ENCODE measurements at regions not wholly inside any gene's neighbourhood (a gene's known extent, or its start where the extent isn't known, plus 50 kb on each side); places are given as distances from the start of the nearest gene placed in this dataset.
"Not testable (repeated sequence)": the region's sequence is repeated elsewhere in the genome, so short reads cannot be mapped to it uniquely, and the experiment has no call there.

DNA sequence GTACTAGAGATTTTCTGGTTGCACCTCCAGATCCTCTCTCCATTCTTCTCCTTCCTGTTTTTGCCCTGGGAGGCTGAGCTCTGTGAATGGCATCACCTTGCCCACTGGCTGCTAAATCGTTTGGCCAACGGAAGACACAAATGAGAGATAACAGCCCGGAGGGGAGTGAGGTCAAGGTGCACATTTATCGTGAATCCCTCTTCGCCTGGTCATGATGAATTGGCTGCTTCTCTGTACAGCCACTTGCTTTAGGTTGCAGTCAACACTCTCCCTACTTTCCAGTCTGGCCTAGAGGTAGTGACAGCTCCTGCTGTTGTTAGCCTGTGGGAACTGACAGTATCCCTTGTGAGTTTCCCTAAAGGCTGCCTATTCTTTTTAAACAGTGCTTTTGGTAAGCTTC, 85.4 kb upstream of the CHCHD3 start:
- no peaks in the 10 kb centered on the region for H3K36me3 Mint-ChIP-seq (ENCODE audit: insufficient read depth in 2 of 2)
- no peaks in the 10 kb centered on the region for H3K4me1 Mint-ChIP-seq (ENCODE audit: low read depth)
- ATAC-seq (replicated peaks in 1 of 2) = no peak

DNA sequence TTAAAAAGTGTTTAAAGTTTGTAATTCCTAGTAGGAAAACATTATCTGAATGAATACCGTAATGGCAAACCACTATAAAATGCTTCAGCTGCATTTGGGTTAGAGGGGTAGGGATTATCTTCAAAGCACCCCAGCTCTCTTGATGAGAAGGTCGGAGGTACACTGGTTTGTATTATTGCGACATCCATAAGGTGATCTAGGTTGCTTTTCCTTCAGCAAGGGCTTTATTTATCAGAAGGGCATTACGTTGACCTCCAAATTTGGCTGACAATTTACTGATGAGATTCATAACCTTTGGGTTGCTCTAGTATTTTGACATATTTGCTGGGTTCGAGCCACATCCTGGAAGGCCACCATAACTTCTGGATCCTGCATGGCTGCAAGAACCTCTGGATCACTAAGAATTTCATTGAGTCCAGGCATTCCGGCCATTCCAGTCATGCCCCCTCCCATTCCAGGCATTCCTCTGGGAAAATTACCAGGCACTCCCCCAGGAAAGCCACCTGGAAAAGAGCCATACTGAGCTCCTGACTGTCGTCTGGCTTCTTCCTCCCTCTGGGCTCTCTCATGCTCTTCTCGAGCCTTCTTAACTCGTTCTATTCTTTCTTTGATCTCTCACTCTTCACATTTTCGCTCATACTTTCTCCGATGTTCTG, 83.6 kb upstream of the EXOC4 start:
- H3K36me3 Mint-ChIP-seq (ENCODE audit: insufficient read depth in 2 of 2); H3K9me3 Mint-ChIP-seq; ATAC-seq (replicated peaks in 1 of 2); H3K4me1 Mint-ChIP-seq (ENCODE audit: low read depth); DNase-seq; H3K27ac Mint-ChIP-seq; H3K4me3 Mint-ChIP-seq: not testable (repeated sequence)
- H3K27me3 Mint-ChIP-seq (ENCODE audit: low read depth) = peaks cover 17% of the 10 kb centered on the region

More for the DNA sequence above, 85.4 kb upstream of the CHCHD3 start:
- no peaks in the 10 kb centered on the region for H3K9me3 Mint-ChIP-seq
- H3K27me3 Mint-ChIP-seq (ENCODE audit: low read depth) = peaks cover 30% of the 10 kb centered on the region
- no peak for DNase-seq
- H3K27ac Mint-ChIP-seq = no peak overlapping the region
- H3K4me3 Mint-ChIP-seq = no peak overlapping the region

DNA sequence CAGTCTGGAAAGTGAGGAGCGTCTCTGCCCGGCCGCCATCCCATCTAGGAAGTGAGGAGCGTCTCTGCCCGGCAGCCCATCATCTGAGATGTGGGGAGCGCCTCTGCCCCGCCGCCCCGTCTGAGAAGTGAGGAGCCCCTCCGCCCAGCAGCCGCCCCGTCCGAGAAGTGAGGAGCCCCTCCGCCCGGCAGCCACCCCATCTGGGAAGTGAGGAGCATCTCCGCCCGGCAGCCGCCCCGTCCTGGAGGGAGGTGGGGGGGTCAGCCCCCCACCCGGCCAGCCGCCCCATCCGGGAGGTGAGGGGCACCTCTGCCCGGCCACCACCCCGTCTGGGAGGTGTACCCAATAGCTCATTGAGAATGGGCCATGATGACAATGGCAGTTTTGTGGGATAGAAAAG, 75.4 kb upstream of the EXOC4 start:
- H3K4me1 Mint-ChIP-seq (ENCODE audit: low read depth); H3K36me3 Mint-ChIP-seq (ENCODE audit: insufficient read depth in 2 of 2); ATAC-seq (replicated peaks in 1 of 2); H3K9me3 Mint-ChIP-seq; H3K27me3 Mint-ChIP-seq (ENCODE audit: low read depth); H3K4me3 Mint-ChIP-seq; H3K27ac Mint-ChIP-seq; DNase-seq: not testable (repeated sequence)

DNA sequence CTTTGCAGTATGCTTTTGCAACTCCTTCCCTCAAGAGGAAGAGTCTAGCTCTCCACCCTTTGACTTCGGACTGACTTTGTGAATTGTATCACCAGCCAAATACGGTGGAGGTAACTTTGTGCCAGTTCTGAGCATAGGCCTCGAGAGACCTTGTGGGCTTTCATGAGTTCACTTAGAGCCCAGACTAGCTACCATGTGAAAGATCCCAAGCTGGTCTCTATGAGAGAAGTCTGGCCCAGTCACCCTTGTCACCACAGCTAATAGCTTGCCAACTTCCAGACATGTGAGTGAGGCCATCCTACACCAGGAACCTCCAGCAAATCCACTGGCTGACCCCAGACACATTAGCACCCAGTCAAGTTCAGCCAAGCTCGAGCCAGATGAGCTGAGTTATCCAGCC, 72.2 kb upstream of the EXOC4 start:
- H3K4me1 Mint-ChIP-seq (ENCODE audit: low read depth) = no peaks in the 10 kb centered on the region
- DNase-seq (no peak), ATAC-seq (replicated peaks in 1 of 2) (no peak)
- no peak overlapping the region for H3K27ac Mint-ChIP-seq
- H3K27me3 Mint-ChIP-seq (ENCODE audit: low read depth) = no peaks in the 10 kb centered on the region
- H3K36me3 Mint-ChIP-seq (ENCODE audit: insufficient read depth in 2 of 2) = no peaks in the 10 kb centered on the region
- H3K9me3 Mint-ChIP-seq = no peaks in the 10 kb centered on the region
- H3K4me3 Mint-ChIP-seq = no peak overlapping the region

DNA sequence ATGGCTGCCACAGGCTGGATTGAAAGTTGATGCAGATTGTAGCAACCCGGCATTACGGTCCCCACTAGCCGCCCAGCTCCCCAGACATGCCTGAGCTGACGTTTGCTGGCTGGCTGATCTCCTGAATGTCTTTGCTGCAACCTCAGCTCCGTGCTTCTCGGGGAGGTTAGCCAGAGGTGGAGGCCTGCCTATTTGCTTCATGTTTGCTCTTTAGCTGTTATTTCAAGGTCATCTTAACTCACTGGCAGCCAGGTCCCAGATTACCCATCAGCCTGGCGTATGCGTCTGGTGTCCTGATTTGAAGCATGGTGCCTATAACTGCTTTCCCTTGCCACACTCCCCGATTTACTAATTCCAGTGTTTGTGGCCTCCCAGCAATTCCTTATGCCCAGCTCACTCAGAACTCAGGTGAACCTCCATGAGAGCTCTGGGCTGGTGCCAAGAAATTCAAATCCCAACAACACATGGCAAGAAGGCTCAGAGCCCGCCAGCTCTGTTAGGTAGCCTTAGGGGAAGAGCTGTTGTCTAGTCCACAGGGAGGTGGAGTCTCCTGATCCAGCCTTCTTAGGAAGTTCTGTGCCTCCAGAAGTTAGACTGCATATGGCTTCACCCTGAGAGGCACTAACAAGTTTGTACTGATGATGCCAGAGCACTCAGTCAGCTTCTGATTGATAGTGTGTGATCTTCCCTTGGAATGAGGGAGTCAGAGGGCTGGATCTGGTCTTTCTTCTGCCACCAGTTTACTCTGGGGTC, 69.7 kb upstream of the EXOC4 start:
- no peaks in the 10 kb centered on the region for H3K36me3 Mint-ChIP-seq (ENCODE audit: insufficient read depth in 2 of 2)
- DNase-seq (no peak), ATAC-seq (replicated peaks in 1 of 2) (no peak)
- no peak overlapping the region for H3K27ac Mint-ChIP-seq
- no peaks in the 10 kb centered on the region for H3K4me1 Mint-ChIP-seq (ENCODE audit: low read depth)
- no peak overlapping the region for H3K4me3 Mint-ChIP-seq
- H3K9me3 Mint-ChIP-seq = no peaks in the 10 kb centered on the region
- H3K27me3 Mint-ChIP-seq (ENCODE audit: low read depth) = no peaks in the 10 kb centered on the region

DNA sequence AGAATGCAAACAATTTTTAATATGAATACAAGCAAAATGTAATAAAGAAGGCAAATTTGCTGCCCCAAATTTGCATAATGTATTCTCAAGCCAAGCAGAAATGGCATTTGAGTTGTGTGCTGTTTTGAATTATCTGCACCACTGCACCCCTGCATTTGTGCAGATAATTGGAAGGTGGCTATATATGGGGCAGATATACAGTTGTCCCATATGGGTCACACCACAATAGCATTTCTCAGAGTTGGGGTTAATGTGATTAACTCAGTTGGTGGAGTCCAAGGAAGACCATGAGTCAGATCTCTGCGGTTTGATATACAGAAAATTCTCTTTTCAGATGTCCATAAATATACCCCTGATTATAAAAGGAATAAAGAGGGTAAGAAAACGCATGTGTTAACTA, 68.9 kb upstream of the EXOC4 start:
- Mint-ChIP-seq H3K27ac (no peak overlapping the region), H3K9me3 (no peaks in the 10 kb centered on the region), H3K36me3 (ENCODE audit: insufficient read depth in 2 of 2) (no peaks in the 10 kb centered on the region), H3K4me1 (ENCODE audit: low read depth) (no peaks in the 10 kb centered on the region), H3K4me3 (no peak overlapping the region), H3K27me3 (ENCODE audit: low read depth) (no peaks in the 10 kb centered on the region)
- DNase-seq (no peak), ATAC-seq (replicated peaks in 1 of 2) (no peak)

DNA sequence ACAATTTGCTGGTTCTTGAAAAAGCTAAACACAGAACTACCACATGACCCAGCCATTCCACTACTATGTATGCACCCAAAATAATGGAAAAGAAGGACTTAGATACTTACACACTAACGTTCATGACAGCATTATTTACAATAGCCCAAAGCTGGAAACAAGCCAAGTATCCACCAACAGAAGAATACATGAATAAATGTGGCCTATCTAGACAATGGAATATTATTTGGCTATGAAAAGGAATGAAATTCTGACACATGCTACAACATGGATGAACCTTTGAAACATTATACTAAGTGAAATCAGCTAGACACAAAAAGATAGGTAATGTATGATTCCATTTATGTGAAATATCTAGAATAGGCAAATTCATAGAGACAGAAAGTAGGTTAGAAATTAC, 67.4 kb upstream of the EXOC4 start:
- no peak for DNase-seq
- H3K36me3 Mint-ChIP-seq (ENCODE audit: insufficient read depth in 2 of 2) = no peaks in the 10 kb centered on the region
- H3K9me3 Mint-ChIP-seq = no peaks in the 10 kb centered on the region
- H3K27me3 Mint-ChIP-seq (ENCODE audit: low read depth) = no peaks in the 10 kb centered on the region
- H3K4me1 Mint-ChIP-seq (ENCODE audit: low read depth) = no peaks in the 10 kb centered on the region
- ATAC-seq (replicated peaks in 1 of 2) = no peak
- H3K4me3 Mint-ChIP-seq = no peak overlapping the region
- H3K27ac Mint-ChIP-seq = no peak overlapping the region

DNA sequence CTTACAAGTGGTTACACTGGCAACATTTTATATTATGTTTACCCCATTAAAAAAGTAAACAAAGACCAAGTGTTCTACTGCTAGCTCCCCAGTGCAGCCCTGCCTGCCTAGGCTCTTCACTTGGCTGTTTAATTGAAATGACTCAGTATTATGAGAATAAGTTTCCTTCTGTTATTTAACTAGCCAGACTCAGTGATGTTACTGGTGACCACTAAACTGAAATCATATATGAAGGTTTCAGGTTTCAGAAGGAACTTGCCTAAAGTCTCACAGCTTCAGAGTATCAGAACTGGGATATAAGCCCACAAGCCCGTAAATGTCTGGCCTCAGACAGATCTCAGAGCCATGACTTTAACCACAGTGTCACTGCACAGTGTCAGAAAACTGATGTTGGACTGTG, 66.8 kb upstream of the EXOC4 start:
- H3K27ac Mint-ChIP-seq = no peak overlapping the region
- no peak for ATAC-seq (replicated peaks in 1 of 2)
- H3K36me3 Mint-ChIP-seq (ENCODE audit: insufficient read depth in 2 of 2) = no peaks in the 10 kb centered on the region
- no peaks in the 10 kb centered on the region for H3K4me1 Mint-ChIP-seq (ENCODE audit: low read depth)
- no peak for DNase-seq
- no peaks in the 10 kb centered on the region for H3K27me3 Mint-ChIP-seq (ENCODE audit: low read depth)
- H3K4me3 Mint-ChIP-seq = no peak overlapping the region
- no peaks in the 10 kb centered on the region for H3K9me3 Mint-ChIP-seq

DNA sequence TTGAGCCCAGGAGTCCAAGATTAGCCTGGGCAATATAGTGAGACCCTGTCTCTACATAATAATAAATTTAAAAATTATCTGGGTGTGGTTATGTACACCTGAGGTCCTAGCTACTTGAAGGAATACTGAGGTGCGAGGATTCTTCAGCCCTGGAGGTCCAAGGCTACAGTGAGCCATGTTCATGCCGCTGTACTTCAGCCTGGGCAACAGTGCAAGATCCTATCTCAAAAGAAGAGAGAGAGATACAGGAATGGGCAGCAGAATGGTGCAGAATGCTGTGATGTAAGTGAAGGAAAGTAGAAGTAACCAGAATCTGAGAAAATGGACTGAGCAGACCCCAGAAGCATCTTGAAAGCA, 62.7 kb upstream of the EXOC4 start:
- ATAC-seq (replicated peaks in 1 of 2) = no peak
- Mint-ChIP-seq H3K27ac (no peak overlapping the region), H3K4me1 (ENCODE audit: low read depth) (no peaks in the 10 kb centered on the region), H3K27me3 (ENCODE audit: low read depth) (no peaks in the 10 kb centered on the region), H3K36me3 (ENCODE audit: insufficient read depth in 2 of 2) (no peaks in the 10 kb centered on the region), H3K4me3 (no peak overlapping the region), H3K9me3 (no peaks in the 10 kb centered on the region)
- no peak for DNase-seq

DNA sequence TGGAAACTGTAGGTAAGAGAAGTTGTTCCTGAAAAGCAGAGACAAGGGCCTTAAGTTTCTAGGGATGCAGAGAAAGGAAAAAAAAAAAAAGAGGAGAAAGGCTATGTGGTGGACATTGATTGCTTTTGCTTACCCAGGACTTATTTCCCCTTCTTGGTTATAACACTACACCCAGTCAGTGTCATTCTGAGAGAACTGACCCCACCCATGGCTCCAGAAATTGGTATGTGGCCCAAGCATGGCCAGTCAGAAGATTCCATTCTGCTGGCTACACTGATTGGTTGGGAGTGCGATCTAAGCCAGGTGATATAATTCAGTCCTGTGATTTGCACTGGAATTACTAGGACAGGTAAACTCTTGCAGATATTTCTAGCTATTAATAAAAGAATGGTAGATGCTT, 62.2 kb upstream of the EXOC4 start:
- no peak for ATAC-seq (replicated peaks in 1 of 2)
- no peak for DNase-seq

DNA sequence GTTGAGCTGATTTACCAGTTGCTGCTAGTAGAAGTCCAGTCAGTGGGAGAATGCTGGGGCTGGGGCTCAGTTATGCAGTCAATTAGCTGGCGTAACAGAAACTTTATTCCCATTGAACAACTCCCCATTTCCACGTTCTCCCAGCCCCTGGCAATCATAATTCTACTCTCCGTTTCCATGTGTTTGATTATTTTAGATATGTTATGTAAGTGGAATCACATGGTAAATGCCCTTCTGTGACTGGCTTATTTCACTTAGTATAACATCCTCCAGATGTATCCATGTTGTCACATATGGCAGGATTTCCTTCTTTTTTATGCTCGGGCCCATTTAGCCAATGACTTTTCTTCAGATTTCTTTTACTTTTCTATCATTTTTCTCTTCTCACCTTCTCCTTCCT, 61.1 kb upstream of the EXOC4 start:
- DNase-seq = no peak
- no peak for ATAC-seq (replicated peaks in 1 of 2)
- no peaks in the 10 kb centered on the region for H3K36me3 Mint-ChIP-seq (ENCODE audit: insufficient read depth in 2 of 2)
- H3K4me3 Mint-ChIP-seq = no peak overlapping the region
- H3K4me1 Mint-ChIP-seq (ENCODE audit: low read depth) = no peaks in the 10 kb centered on the region
- H3K27ac Mint-ChIP-seq = no peak overlapping the region
- no peaks in the 10 kb centered on the region for H3K27me3 Mint-ChIP-seq (ENCODE audit: low read depth)
- no peaks in the 10 kb centered on the region for H3K9me3 Mint-ChIP-seq

More for the DNA sequence above, 62.2 kb upstream of the EXOC4 start:
- no peak overlapping the region for H3K4me3 Mint-ChIP-seq
- H3K27ac Mint-ChIP-seq = no peak overlapping the region
- H3K9me3 Mint-ChIP-seq = no peaks in the 10 kb centered on the region
- H3K27me3 Mint-ChIP-seq (ENCODE audit: low read depth) = no peaks in the 10 kb centered on the region
- H3K4me1 Mint-ChIP-seq (ENCODE audit: low read depth) = no peaks in the 10 kb centered on the region
- H3K36me3 Mint-ChIP-seq (ENCODE audit: insufficient read depth in 2 of 2) = no peaks in the 10 kb centered on the region

DNA sequence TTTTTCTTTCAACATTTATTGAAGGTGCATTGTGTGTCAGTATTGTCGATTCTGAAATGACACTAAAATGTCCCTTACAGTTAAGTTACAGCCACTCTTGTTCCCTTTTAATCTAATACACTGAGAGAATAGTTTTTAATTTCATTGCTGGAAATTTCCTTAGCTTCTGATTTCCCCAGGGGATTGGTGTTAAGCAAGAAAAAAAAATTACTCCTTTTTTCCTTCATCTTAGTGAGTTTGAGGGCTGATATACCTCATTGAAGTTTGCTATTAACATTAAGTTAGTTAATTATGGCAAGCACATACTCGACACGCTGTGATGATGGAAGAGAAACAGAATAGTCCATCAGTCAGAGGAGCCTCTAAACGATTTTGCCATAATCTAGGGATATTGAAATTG, 57.0 kb upstream of the EXOC4 start:
- Mint-ChIP-seq H3K27ac (no peak overlapping the region), H3K27me3 (ENCODE audit: low read depth) (no peaks in the 10 kb centered on the region), H3K4me3 (no peak overlapping the region), H3K36me3 (ENCODE audit: insufficient read depth in 2 of 2) (no peaks in the 10 kb centered on the region), H3K9me3 (no peaks in the 10 kb centered on the region), H3K4me1 (ENCODE audit: low read depth) (no peaks in the 10 kb centered on the region)
- ATAC-seq (replicated peaks in 1 of 2) = no peak
- no peak for DNase-seq

DNA sequence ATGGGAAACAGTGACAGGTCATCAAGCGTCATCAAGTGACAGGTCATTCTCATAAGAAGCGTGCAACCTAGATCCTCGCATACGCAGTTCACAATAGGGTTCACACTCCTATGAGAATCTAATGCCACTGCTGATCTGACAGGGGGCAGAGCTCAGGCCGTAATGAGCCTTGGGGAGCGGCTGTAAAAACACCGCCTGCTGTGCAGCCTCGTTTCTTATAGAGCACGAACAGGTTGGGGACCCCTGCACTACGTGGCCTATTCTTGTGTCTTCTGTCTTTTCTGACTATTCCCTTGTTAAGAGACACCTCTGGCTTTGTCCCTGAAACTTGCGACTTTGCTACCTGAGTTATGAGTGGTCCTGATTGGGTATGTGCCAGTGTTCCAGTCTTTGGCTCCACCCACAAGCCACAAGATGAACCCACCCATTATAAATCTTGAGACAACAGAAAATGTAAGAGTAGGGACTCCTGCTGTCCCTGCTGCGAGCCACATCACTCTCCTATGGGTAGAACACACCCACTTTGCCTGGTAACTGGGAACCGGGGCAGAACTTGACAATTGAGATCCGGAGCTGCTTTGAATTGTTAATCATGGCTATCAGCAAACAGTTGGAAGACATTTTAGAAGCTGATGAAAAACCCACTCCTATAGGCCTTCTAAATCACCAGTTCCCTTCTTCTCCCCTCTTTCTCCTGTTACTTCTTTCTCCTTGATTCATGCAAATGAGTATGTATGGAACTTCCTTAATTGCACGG, 55.8 kb upstream of the EXOC4 start:
- no peak for DNase-seq
- no peak overlapping the region for H3K4me3 Mint-ChIP-seq
- H3K27ac Mint-ChIP-seq = no peak overlapping the region
- H3K4me1 Mint-ChIP-seq (ENCODE audit: low read depth) = no peaks in the 10 kb centered on the region
- H3K9me3 Mint-ChIP-seq = no peaks in the 10 kb centered on the region
- no peaks in the 10 kb centered on the region for H3K27me3 Mint-ChIP-seq (ENCODE audit: low read depth)
- H3K36me3 Mint-ChIP-seq (ENCODE audit: insufficient read depth in 2 of 2) = no peaks in the 10 kb centered on the region
- ATAC-seq (replicated peaks in 1 of 2) = no peak
